Keratinocyte (primary cell): ENCODE measurements at regions not wholly inside any gene's neighbourhood (a gene's known extent, or its start where the extent isn't known, plus 50 kb on each side); places are given as distances from the start of the nearest gene placed in this dataset.

Experiments used
- DNase-seq: peaks from one replicate; pipeline ENCODE4 v3.0.0-alpha.2; 2011; ENCODE audit warnings: low read depth, missing footprints, low spot score
- FAIRE-seq: peaks from 2 replicates; lab custom pipeline; 2011; peaks lifted over from hg19 to GRCh38; lab: Jason Lieb, UNC
- H2AFZ ChIP-seq: 2 replicates; pipeline ENCODE4 v1.6.0; 2012; ENCODE audit warnings: low read length, control low read depth, inconsistent platforms; ENCODE audit not compliant: control insufficient read depth
- H3K27ac ChIP-seq: 2 replicates; pipeline ENCODE4 v1.5.1; 2011; ENCODE audit warnings: low read length; ENCODE audit not compliant: control insufficient read depth, insufficient read depth
- H3K27me3 ChIP-seq: 3 replicates; pipeline ENCODE4 v1.6.0; 2011; ENCODE audit warnings: low read length; ENCODE audit not compliant: control insufficient read depth, insufficient read depth; ENCODE audit errors: extremely low read depth
- H3K36me3 ChIP-seq, 2 experiments: 2 replicates in 1 of 2; 3 replicates in 1 of 2; pipeline ENCODE4 v1.5.1; 2011; ENCODE audit warnings: low read length in 2 of 2, mild to moderate bottlenecking in 1 of 2; ENCODE audit not compliant: control insufficient read depth in 2 of 2, insufficient read depth in 2 of 2; ENCODE audit errors: extremely low read depth in 1 of 2
- H3K4me1 ChIP-seq: 3 replicates; pipeline ENCODE4 v1.5.1; 2011; ENCODE audit warnings: low read length; ENCODE audit not compliant: control insufficient read depth, insufficient read depth; ENCODE audit errors: extremely low read depth
- H3K4me2 ChIP-seq: 3 replicates; pipeline ENCODE4 v1.6.0; 2011; ENCODE audit warnings: low read depth, low read length; ENCODE audit not compliant: control insufficient read depth, insufficient read depth; ENCODE audit errors: extremely low read depth
- H3K4me3 ChIP-seq, 3 experiments: fragments of 200-600 bp in 1 of 3; sonication (generic) in 1 of 3; 2 replicates in 2 of 3; 3 replicates in 1 of 3; pipeline ENCODE4 v1.5.1; 2011 to 2016; ENCODE audit warnings: low read length in 3 of 3, mild to moderate bottlenecking in 3 of 3, control low read depth in 2 of 3, inconsistent platforms in 1 of 3, low read depth in 1 of 3, mixed read lengths in 1 of 3, mixed run types in 1 of 3, moderate library complexity in 1 of 3; ENCODE audit not compliant: control insufficient read depth in 2 of 3, insufficient read depth in 2 of 3; ENCODE audit errors: extremely low read depth in 1 of 3
- H3K79me2 ChIP-seq: 2 replicates; pipeline ENCODE4 v1.6.0; 2012; ENCODE audit warnings: low read length; ENCODE audit not compliant: control insufficient read depth, insufficient read depth
- H3K9ac ChIP-seq: 3 replicates; pipeline ENCODE4 v1.6.0; 2011; ENCODE audit warnings: low read length; ENCODE audit not compliant: control insufficient read depth, insufficient read depth; ENCODE audit errors: extremely low read depth
- H3K9me1 ChIP-seq: 3 replicates; pipeline ENCODE4 v1.6.0; 2011; ENCODE audit warnings: low read length; ENCODE audit not compliant: control insufficient read depth, insufficient read depth; ENCODE audit errors: extremely low read depth
- H3K9me3 ChIP-seq: 2 replicates; pipeline ENCODE4 v1.5.1; 2012; ENCODE audit warnings: low read depth, low read length; ENCODE audit not compliant: control insufficient read depth
- H4K20me1 ChIP-seq: 3 replicates; pipeline ENCODE4 v1.6.0; 2011; ENCODE audit warnings: low read length; ENCODE audit not compliant: control insufficient read depth, insufficient read depth; ENCODE audit errors: extremely low read depth
- EZH2 ChIP-seq: IDR thresholded peaks from one replicate; pipeline ENCODE4 v1.6.1; 2012; ENCODE audit warnings: inconsistent platforms, mild to moderate bottlenecking, low read length, moderate library complexity
- dilution Hi-C: fragments of 300-500 bp; cut with MboI; formaldehyde crosslinking; loops from one replicate; pipeline ENCODE4 v1.7.0; 2020; ENCODE audit warnings: low sequenced_read_pairs; ENCODE audit not compliant: extremely low pct_ligation_motif_present
- TF ChIP-seq, protein P1 (sequence below), 3 experiments: IDR thresholded peaks in 1 of 3; conservative IDR thresholded peaks in 1 of 3; optimal IDR thresholded peaks in 1 of 3; 2 replicates in 2 of 3; 3 replicates in 1 of 3; pipeline versions ENCODE3 to v1.5.1; 2011; ENCODE audit warnings: low read length in 3 of 3, mild to moderate bottlenecking in 3 of 3, moderate library complexity in 2 of 3, control low read depth in 1 of 3, inconsistent platforms in 1 of 3; ENCODE audit not compliant: insufficient read depth in 2 of 3; ENCODE audit errors: extremely low read depth in 1 of 3

DNA sequence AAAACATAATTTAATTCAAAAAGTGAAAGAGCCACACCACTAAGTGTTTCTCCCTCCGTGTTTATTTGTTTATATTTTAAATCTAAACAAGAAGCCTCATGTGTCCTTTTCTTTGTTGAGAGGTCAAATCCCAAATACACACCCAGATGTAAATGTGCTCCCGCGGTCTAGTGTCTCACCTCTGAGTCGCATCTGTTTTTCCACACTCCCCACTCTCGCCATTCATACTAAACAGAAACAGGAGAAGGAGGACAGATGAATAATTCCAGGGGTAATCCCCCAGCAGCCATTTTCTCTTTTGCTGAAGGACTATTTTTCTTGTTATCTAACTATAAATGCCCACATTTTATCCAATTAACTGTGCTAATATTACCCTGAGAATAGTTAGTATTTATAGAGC, 361.6 kb upstream of the RIOK2 start:
- FAIRE-seq, result no peak

DNA sequence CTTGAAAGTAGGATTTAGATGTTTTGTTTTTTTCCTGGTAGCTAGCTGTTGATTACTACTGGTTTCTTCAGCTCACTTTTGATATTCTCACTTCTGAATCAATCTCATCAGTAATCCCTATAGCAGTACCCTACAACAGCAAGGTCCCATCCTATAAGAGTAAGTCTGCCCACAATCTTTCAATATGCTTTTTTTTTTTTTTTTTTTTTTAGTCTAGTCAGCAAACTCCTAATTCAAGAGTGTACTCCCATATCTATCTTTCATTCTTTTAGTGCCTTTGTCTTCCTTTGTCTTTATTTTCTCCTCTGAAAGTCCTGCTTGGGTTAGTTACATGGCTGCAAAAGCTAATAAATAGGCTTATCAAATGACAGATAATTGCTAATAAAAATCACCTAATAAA, 362.4 kb upstream of the RIOK2 start:
- Histone ChIP-seq H3K4me3 (no peak overlapping the region), H3K4me1 (peaks cover 10% of the 10 kb centered on the region), H3K4me2 (no peak overlapping the region), H3K9me3 (peaks cover 3% of the 10 kb centered on the region), H3K79me2 (no peaks in the 10 kb centered on the region), H3K27ac (no peak overlapping the region), H4K20me1 (no peaks in the 10 kb centered on the region), H2AFZ (no peak overlapping the region), H3K9ac (no peak overlapping the region), H3K27me3 (no peaks in the 10 kb centered on the region), H3K9me1 (no peaks in the 10 kb centered on the region), H3K36me3 (no peaks in the 10 kb centered on the region)
- TF ChIP-seq, protein P1, sequence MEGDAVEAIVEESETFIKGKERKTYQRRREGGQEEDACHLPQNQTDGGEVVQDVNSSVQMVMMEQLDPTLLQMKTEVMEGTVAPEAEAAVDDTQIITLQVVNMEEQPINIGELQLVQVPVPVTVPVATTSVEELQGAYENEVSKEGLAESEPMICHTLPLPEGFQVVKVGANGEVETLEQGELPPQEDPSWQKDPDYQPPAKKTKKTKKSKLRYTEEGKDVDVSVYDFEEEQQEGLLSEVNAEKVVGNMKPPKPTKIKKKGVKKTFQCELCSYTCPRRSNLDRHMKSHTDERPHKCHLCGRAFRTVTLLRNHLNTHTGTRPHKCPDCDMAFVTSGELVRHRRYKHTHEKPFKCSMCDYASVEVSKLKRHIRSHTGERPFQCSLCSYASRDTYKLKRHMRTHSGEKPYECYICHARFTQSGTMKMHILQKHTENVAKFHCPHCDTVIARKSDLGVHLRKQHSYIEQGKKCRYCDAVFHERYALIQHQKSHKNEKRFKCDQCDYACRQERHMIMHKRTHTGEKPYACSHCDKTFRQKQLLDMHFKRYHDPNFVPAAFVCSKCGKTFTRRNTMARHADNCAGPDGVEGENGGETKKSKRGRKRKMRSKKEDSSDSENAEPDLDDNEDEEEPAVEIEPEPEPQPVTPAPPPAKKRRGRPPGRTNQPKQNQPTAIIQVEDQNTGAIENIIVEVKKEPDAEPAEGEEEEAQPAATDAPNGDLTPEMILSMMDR (optimal IDR thresholded peaks at IDR 0.05 in 1 of 3, IDR thresholded peaks at IDR 0.05 in 1 of 3, conservative IDR thresholded peaks at IDR 0.05 in 1 of 3; ENCODE audit: extremely low read depth in 1 of 3, insufficient read depth in 2 of 3, low read length in 3 of 3), result no peak
- TF ChIP-seq EZH2, result no peak
- no peak for FAIRE-seq
- DNase-seq, result no peak
- dilution Hi-C loops, result no loop called here

More for the DNA sequence above, 361.6 kb upstream of the RIOK2 start:
- H3K9me3 ChIP-seq, result peaks cover 3% of the 10 kb centered on the region
- no peak for TF ChIP-seq EZH2
- TF ChIP-seq, protein P1 (optimal IDR thresholded peaks at IDR 0.05 in 1 of 3, IDR thresholded peaks at IDR 0.05 in 1 of 3, conservative IDR thresholded peaks at IDR 0.05 in 1 of 3; ENCODE audit: extremely low read depth in 1 of 3, insufficient read depth in 2 of 3, low read length in 3 of 3), result no peak
- H3K9me1 ChIP-seq, result no peaks in the 10 kb centered on the region
- dilution Hi-C loops, result no loop called here
- H3K4me1 ChIP-seq, result peaks cover 10% of the 10 kb centered on the region
- no peaks in the 10 kb centered on the region for H3K27me3 ChIP-seq
- H3K27ac ChIP-seq, result no peak overlapping the region
- no peaks in the 10 kb centered on the region for H3K79me2 ChIP-seq
- H2AFZ ChIP-seq, result no peak overlapping the region
- no peak overlapping the region for H3K4me3 ChIP-seq
- no peaks in the 10 kb centered on the region for H4K20me1 ChIP-seq
- no peak overlapping the region for H3K4me2 ChIP-seq
- DNase-seq, result no peak
- no peak overlapping the region for H3K9ac ChIP-seq
- no peaks in the 10 kb centered on the region for H3K36me3 ChIP-seq
